T-helper 2 cell treated with Interferon-gamma antibody and Interleukin-4, amounts not matched to agents 5 μg/mL and 100 μg/mL, for 36 hours (primary cell): ENCODE measurements at regions not wholly inside any gene's neighbourhood (a gene's known extent, or its start where the extent isn't known, plus 50 kb on each side); places are given as distances from the start of the nearest gene placed in this dataset.
"Not testable (repeated sequence)": the region's sequence is repeated elsewhere in the genome, so short reads cannot be mapped to it uniquely, and the experiment has no call there.

Source experiments
- DNase-seq: peaks from one replicate; pipeline ENCODE4 v3.0.0; 2021; ENCODE audit warnings: low spot score
- H3K27ac Mint-ChIP-seq: one replicate; pipeline ENCODE4 v1.8.0; 2021; ENCODE audit warnings: mild to moderate bottlenecking, mixed read lengths
- H3K27me3 Mint-ChIP-seq: one replicate; pipeline ENCODE4 v1.8.0; 2021; ENCODE audit warnings: low read depth, mixed read lengths
- H3K36me3 Mint-ChIP-seq: one replicate; pipeline ENCODE4 v1.8.0; 2021; ENCODE audit warnings: low read depth, mixed read lengths
- H3K4me1 Mint-ChIP-seq: one replicate; pipeline ENCODE4 v1.8.0; 2021; ENCODE audit warnings: low read depth, mixed read lengths
- H3K4me3 Mint-ChIP-seq: one replicate; pipeline ENCODE4 v1.8.0; 2022; ENCODE audit warnings: mild to moderate bottlenecking, moderate library complexity, mixed read lengths
- H3K9me3 Mint-ChIP-seq: one replicate; pipeline ENCODE4 v1.8.0; 2021; ENCODE audit warnings: mixed read lengths

GRCh38 chr4:64673121-64673520 is 263.9 kb upstream of the TECRL start:
- H3K4me1 Mint-ChIP-seq, H3K36me3 Mint-ChIP-seq, DNase-seq, H3K4me3 Mint-ChIP-seq, H3K27me3 Mint-ChIP-seq, H3K27ac Mint-ChIP-seq: not testable (repeated sequence)
- H3K9me3 Mint-ChIP-seq: peaks cover 33% of the 10 kb centered on the region

DNA sequence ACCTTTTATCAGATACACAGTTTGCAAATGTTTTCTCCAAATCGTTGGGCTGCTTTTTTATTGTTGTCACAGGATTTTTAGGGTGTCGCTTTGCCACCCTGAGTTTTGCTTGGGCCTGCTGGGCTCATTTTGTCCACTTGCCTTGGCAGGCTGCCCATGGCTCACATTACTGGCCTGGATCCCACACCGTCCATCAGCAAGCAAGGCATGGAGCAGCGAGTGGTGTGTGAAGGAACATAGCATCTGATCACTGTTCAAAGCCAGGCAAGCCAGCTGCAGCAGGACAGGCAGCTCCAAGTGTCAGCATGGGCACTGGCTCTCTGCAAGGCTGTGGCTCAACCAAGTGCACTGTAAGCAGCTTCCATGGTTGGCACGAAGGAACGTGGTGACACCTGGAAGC is 261.4 kb upstream of the TECRL start:
- Mint-ChIP-seq H3K27me3 (no peaks in the 10 kb centered on the region), H3K4me1 (no peaks in the 10 kb centered on the region), H3K4me3 (no peak overlapping the region), H3K9me3 (peaks cover 21% of the 10 kb centered on the region), H3K36me3 (no peaks in the 10 kb centered on the region), H3K27ac (no peak overlapping the region)
- no peak for DNase-seq

- H3K4me3 Mint-ChIP-seq: no peak overlapping the region
- no peaks in the 10 kb centered on the region for H3K36me3 Mint-ChIP-seq
- H3K27ac Mint-ChIP-seq: no peak overlapping the region
- H3K4me1 Mint-ChIP-seq: no peaks in the 10 kb centered on the region
- H3K9me3 Mint-ChIP-seq: peaks cover 4% of the 10 kb centered on the region
- H3K27me3 Mint-ChIP-seq: no peaks in the 10 kb centered on the region
- DNase-seq: no peak
Measured at GRCh38 chr4:64643841-64644240, 234.6 kb upstream of the TECRL start.

- H3K4me3 Mint-ChIP-seq: no peak overlapping the region
- H3K36me3 Mint-ChIP-seq: no peaks in the 10 kb centered on the region
- no peaks in the 10 kb centered on the region for H3K4me1 Mint-ChIP-seq
- H3K27ac Mint-ChIP-seq: no peak overlapping the region
- peaks cover 4% of the 10 kb centered on the region for H3K9me3 Mint-ChIP-seq
- DNase-seq: no peak
- H3K27me3 Mint-ChIP-seq: no peaks in the 10 kb centered on the region
Measured at GRCh38 chr4:64642936-64643335, 233.7 kb upstream of the TECRL start.

- not testable (repeated sequence) for H3K9me3 Mint-ChIP-seq, H3K27me3 Mint-ChIP-seq, H3K27ac Mint-ChIP-seq, H3K4me3 Mint-ChIP-seq, DNase-seq, H3K4me1 Mint-ChIP-seq, H3K36me3 Mint-ChIP-seq
Measured at GRCh38 chr4:64640402-64640801, 231.2 kb upstream of the TECRL start.

- H3K27me3 Mint-ChIP-seq: no peaks in the 10 kb centered on the region
- H3K4me1 Mint-ChIP-seq: no peaks in the 10 kb centered on the region
- DNase-seq: no peak
- H3K4me3 Mint-ChIP-seq: no peak overlapping the region
- H3K9me3 Mint-ChIP-seq: peaks cover 20% of the 10 kb centered on the region
- H3K27ac Mint-ChIP-seq: no peak overlapping the region
- H3K36me3 Mint-ChIP-seq: no peaks in the 10 kb centered on the region
Measured at GRCh38 chr4:64625438-64625837, 216.2 kb upstream of the TECRL start.

GRCh38 chr4:64617800-64618199 is 208.6 kb upstream of the TECRL start:
- no peaks in the 10 kb centered on the region for H3K9me3 Mint-ChIP-seq
- no peak overlapping the region for H3K4me3 Mint-ChIP-seq
- no peaks in the 10 kb centered on the region for H3K4me1 Mint-ChIP-seq
- no peaks in the 10 kb centered on the region for H3K27me3 Mint-ChIP-seq
- H3K36me3 Mint-ChIP-seq: no peaks in the 10 kb centered on the region
- DNase-seq: no peak
- no peak overlapping the region for H3K27ac Mint-ChIP-seq

DNA sequence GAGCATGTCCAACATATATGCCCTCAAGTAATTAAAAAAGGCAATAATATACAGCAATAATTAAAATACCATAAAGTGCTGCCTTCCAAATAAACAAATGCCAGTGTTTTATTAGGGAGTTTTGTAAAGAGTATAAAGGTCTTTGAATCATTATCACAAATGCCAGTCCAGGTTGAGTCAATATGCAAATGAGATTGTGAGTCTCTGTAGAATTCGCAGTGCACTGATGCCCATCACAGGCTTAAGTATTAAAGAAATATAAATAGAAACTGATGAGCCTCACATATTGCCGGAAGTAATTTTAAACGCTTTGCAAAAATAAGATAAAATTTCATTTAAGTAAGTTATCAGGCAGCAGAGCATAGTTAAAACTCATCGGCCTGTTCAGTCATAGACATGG is 205.0 kb upstream of the TECRL start:
- H3K4me1 Mint-ChIP-seq: no peaks in the 10 kb centered on the region
- H3K27me3 Mint-ChIP-seq: no peaks in the 10 kb centered on the region
- H3K9me3 Mint-ChIP-seq: no peaks in the 10 kb centered on the region
- no peak for DNase-seq
- H3K4me3 Mint-ChIP-seq: no peak overlapping the region
- H3K27ac Mint-ChIP-seq: no peak overlapping the region
- no peaks in the 10 kb centered on the region for H3K36me3 Mint-ChIP-seq

GRCh38 chr4:64613046-64613445 is 203.8 kb upstream of the TECRL start:
- Mint-ChIP-seq H3K9me3 (no peaks in the 10 kb centered on the region), H3K4me1 (no peaks in the 10 kb centered on the region), H3K4me3 (no peak overlapping the region), H3K27ac (no peak overlapping the region), H3K36me3 (no peaks in the 10 kb centered on the region), H3K27me3 (no peaks in the 10 kb centered on the region)
- DNase-seq: no peak

DNA sequence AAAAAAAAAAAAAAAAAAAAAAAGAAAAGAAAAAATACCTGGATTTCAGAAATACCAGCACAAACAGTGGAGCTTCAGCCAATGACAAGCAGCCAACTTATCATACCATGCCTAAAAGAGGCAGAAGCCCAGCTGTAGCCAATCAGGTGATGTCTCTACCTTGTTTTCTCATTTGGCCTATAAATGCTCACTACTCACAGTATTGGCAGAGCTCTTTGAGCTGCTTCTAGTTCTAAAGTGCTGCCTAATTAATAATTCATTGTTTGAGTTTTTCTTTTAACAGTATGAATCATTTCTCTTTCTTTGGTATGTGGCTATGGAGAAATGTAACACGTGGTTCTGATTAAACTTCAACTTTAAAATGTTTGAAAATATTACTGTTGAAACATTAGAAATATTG is 188.8 kb upstream of the TECRL start:
- no peak for DNase-seq
- Mint-ChIP-seq H3K27ac (no peak overlapping the region), H3K9me3 (no peaks in the 10 kb centered on the region), H3K4me3 (no peak overlapping the region), H3K36me3 (no peaks in the 10 kb centered on the region), H3K27me3 (no peaks in the 10 kb centered on the region), H3K4me1 (no peaks in the 10 kb centered on the region)

GRCh38 chr4:64594723-64595122 is 185.5 kb upstream of the TECRL start:
- H3K9me3 Mint-ChIP-seq: no peaks in the 10 kb centered on the region
- H3K4me3 Mint-ChIP-seq: no peak overlapping the region
- no peaks in the 10 kb centered on the region for H3K36me3 Mint-ChIP-seq
- H3K27me3 Mint-ChIP-seq: no peaks in the 10 kb centered on the region
- no peak for DNase-seq
- no peaks in the 10 kb centered on the region for H3K4me1 Mint-ChIP-seq
- no peak overlapping the region for H3K27ac Mint-ChIP-seq

DNA sequence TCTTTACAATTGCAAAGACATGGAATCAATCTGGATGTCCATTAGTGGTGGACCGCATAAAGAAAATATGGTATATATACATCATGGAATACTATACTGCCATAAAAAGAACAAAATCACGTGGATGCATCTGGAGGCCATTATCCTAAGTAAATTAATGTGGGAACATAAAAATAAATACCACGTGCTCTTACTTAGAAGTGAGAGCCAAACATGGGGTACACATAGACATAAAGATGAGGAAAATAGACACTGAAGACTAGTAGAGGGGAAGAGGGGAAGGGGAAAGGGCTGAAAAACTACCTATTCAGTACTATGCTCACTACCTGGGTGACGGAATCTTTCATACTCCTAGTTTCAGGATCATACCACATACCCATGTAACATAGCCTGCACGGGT is 179.3 kb upstream of the TECRL start:
- Mint-ChIP-seq H3K9me3 (no peaks in the 10 kb centered on the region), H3K36me3 (no peaks in the 10 kb centered on the region), H3K27me3 (no peaks in the 10 kb centered on the region), H3K27ac (no peak overlapping the region), H3K4me1 (no peaks in the 10 kb centered on the region), H3K4me3 (no peak overlapping the region)
- no peak for DNase-seq

- H3K9me3 Mint-ChIP-seq: no peaks in the 10 kb centered on the region
- H3K4me3 Mint-ChIP-seq: no peak overlapping the region
- H3K27me3 Mint-ChIP-seq: no peaks in the 10 kb centered on the region
- DNase-seq: no peak
- H3K27ac Mint-ChIP-seq: no peak overlapping the region
- no peaks in the 10 kb centered on the region for H3K4me1 Mint-ChIP-seq
- H3K36me3 Mint-ChIP-seq: no peaks in the 10 kb centered on the region
Measured at GRCh38 chr4:64584981-64585557, 175.8 kb upstream of the TECRL start.

- Mint-ChIP-seq H3K9me3 (no peaks in the 10 kb centered on the region), H3K4me1 (no peaks in the 10 kb centered on the region), H3K27me3 (no peaks in the 10 kb centered on the region), H3K36me3 (no peaks in the 10 kb centered on the region), H3K27ac (no peak overlapping the region), H3K4me3 (no peak overlapping the region)
- DNase-seq: no peak
Measured at GRCh38 chr4:64584125-64584524, 174.9 kb upstream of the TECRL start.

GRCh38 chr4:64582492-64582891 is 173.2 kb upstream of the TECRL start:
- Mint-ChIP-seq H3K27ac (no peak overlapping the region), H3K36me3 (no peaks in the 10 kb centered on the region), H3K9me3 (no peaks in the 10 kb centered on the region), H3K4me3 (no peak overlapping the region), H3K4me1 (no peaks in the 10 kb centered on the region), H3K27me3 (no peaks in the 10 kb centered on the region)
- no peak for DNase-seq
